ENCODE measurements at regions not wholly inside any gene's neighbourhood (a gene's known extent, or its start where the extent isn't known, plus 50 kb on each side); places are given as distances from the start of the nearest gene placed in this dataset.

DNA sequence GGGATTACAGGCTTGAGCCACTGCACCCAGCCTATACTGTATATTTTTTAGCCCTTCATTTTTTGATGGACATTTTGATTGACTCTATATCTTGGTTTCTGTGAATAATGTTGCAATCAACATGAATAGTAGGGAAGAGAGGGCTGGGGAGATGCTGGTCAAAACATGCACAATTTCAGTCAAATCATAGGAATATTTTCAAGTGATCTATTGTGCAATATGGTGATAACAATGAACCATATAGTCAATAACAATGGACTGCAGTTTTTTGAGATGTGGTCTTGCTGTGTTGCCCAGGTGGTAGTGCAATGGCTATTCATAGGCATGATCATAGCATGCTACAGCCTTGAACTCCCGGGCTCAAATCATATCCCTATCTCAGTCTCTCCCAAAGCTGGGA lies 264.7 kb upstream of the TMEFF2 start:
- TF ChIP-seq, protein P1, sequence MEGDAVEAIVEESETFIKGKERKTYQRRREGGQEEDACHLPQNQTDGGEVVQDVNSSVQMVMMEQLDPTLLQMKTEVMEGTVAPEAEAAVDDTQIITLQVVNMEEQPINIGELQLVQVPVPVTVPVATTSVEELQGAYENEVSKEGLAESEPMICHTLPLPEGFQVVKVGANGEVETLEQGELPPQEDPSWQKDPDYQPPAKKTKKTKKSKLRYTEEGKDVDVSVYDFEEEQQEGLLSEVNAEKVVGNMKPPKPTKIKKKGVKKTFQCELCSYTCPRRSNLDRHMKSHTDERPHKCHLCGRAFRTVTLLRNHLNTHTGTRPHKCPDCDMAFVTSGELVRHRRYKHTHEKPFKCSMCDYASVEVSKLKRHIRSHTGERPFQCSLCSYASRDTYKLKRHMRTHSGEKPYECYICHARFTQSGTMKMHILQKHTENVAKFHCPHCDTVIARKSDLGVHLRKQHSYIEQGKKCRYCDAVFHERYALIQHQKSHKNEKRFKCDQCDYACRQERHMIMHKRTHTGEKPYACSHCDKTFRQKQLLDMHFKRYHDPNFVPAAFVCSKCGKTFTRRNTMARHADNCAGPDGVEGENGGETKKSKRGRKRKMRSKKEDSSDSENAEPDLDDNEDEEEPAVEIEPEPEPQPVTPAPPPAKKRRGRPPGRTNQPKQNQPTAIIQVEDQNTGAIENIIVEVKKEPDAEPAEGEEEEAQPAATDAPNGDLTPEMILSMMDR (IDR thresholded peaks at IDR 0.05; ENCODE audit: insufficient read depth, low read depth, low read length), result no peak
- no peak for DNase-seq (ENCODE audit: low read depth)
- H3K4me3 ChIP-seq (ENCODE audit: low read depth, low read length), result no peak overlapping the region

- H3K4me3 ChIP-seq (ENCODE audit: low read depth, low read length), result no peak overlapping the region
- DNase-seq (ENCODE audit: low read depth), result no peak
- TF ChIP-seq, protein P1 (IDR thresholded peaks at IDR 0.05; ENCODE audit: insufficient read depth, low read depth, low read length), result no peak
Observed at GRCh38 chr2:192448881-192449280, 254.1 kb upstream of the TMEFF2 start.

- TF ChIP-seq, protein P1 (IDR thresholded peaks at IDR 0.05; ENCODE audit: insufficient read depth, low read depth, low read length), result no peak
- no peak for DNase-seq (ENCODE audit: low read depth)
Observed at GRCh38 chr2:192444286-192444838, 249.6 kb upstream of the TMEFF2 start.

DNA sequence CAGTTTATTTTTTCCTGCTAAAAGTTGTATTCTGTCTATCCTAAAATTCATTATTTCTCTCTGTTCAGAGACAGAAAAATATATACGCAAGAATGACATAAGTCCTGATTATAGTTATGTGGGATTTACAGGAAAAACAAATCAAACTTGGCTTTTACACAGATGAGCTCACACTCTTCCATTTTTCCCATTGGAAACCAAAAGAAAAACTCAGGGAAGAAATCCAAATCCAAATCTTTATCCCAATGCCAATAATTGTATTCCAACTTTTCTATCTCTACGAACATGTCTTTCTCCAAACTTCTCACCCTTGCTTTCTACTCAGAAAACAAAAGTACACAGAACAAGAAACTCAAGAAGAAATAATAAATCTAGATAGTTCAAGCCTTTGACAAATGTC lies 249.1 kb upstream of the TMEFF2 start:
- TF ChIP-seq, protein P1 (IDR thresholded peaks at IDR 0.05; ENCODE audit: insufficient read depth, low read depth, low read length), result no peak
- no peak for DNase-seq (ENCODE audit: low read depth)

More at GRCh38 chr2:192444286-192444838, 249.6 kb upstream of the TMEFF2 start:
- no peak overlapping the region for H3K4me3 ChIP-seq (ENCODE audit: low read depth, low read length)

DNA sequence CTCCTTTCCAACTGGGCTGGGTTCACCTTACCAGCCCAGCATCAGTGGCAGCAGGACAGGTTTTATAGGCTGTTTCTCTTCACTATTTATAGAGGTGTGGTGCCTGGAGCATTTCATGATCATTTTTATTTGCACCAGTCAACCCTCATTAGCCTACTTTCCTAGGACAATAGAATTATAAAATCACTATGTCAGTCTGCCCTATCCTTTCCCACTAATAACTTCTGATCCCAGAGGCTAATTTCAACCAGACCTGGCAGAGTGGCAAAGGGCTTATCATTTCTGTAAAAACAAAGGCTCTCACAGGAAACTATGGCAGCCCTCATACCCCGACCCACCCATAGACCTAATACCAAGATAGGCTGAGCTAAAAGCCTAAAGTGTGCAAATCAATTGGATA lies 243.5 kb upstream of the TMEFF2 start:
- DNase-seq (ENCODE audit: low read depth), result no peak
- TF ChIP-seq, protein P1 (IDR thresholded peaks at IDR 0.05; ENCODE audit: insufficient read depth, low read depth, low read length), result no peak
- no peak overlapping the region for H3K4me3 ChIP-seq (ENCODE audit: low read depth, low read length)

More for the DNA sequence above, 249.1 kb upstream of the TMEFF2 start:
- no peak overlapping the region for H3K4me3 ChIP-seq (ENCODE audit: low read depth, low read length)

DNA sequence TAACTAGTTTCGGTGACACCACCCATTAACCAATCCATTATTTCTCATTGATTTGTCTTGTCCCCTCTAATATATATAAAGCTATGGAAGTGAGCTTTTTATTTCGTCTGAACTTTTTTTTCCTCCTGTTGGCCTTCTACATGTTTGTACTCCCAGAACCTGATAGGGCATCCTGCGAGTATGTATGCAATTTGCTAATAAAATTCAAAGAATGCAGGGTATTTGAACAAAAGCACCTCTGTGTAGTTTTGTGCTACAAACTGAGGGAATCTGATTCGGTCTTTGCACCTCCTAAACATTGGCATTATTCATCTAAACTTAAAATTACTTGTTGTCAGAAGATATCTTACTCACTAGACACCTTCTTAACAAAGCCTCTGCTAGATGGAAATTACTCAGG lies 242.9 kb upstream of the TMEFF2 start:
- TF ChIP-seq, protein P1 (IDR thresholded peaks at IDR 0.05; ENCODE audit: insufficient read depth, low read depth, low read length), result no peak
- DNase-seq (ENCODE audit: low read depth), result no peak
- no peak overlapping the region for H3K4me3 ChIP-seq (ENCODE audit: low read depth, low read length)

GRCh38 chr2:192424243-192424642 lies 229.5 kb upstream of the TMEFF2 start:
- H3K4me3 ChIP-seq (ENCODE audit: low read depth, low read length), result no peak overlapping the region
- TF ChIP-seq, protein P1 (IDR thresholded peaks at IDR 0.05; ENCODE audit: insufficient read depth, low read depth, low read length), result no peak

More at GRCh38 chr2:192424243-192424642, 229.5 kb upstream of the TMEFF2 start:
- DNase-seq (ENCODE audit: low read depth), result no peak

Data from fibroblast of villous mesenchyme (primary cell).